NCI-H2196 (cell line): ENCODE measurements at regions not wholly inside any gene's neighbourhood (a gene's known extent, or its start where the extent isn't known, plus 50 kb on each side); places are given as distances from the start of the nearest gene placed in this dataset.

Experiments used
- DNase-seq: peaks from one replicate; lab custom pipeline; 2025; ENCODE audit not compliant: unreplicated experiment; lab: John Stamatoyannopoulos, UW

- DNase-seq = no peak
Measured at GRCh38 chr3:155029941-155030340, 50.2 kb upstream of the MME start.

GRCh38 chr3:155026999-155027591 lies 53.0 kb upstream of the MME start:
- no peak for DNase-seq

- no peak for DNase-seq
Measured at GRCh38 chr3:155024006-155024638, 56.0 kb upstream of the MME start.

DNA sequence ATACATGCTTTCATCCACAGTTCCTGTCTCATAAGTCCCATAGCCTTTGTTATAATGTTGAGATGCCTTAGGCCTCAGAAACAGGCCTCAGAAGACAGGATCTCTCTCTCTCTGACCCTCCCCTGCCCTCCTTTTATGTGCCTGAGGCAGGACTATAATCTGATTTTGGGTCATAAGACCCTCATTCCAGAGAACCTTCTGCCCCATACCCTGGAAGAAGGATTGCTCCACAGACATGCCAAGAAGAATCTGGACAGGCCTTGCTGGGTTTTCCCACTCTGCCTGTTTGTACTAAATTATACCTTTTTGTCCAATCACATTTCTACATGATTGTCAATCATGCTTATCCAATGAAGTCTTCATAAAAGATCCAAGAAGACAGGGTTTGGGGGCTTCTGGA lies 57.2 kb upstream of the MME start:
- no peak for DNase-seq

GRCh38 chr3:155019575-155019974 lies 60.5 kb upstream of the MME start:
- DNase-seq = no peak

- DNase-seq = no peak
Measured at GRCh38 chr3:155018621-155019330, 61.3 kb upstream of the MME start.

DNA sequence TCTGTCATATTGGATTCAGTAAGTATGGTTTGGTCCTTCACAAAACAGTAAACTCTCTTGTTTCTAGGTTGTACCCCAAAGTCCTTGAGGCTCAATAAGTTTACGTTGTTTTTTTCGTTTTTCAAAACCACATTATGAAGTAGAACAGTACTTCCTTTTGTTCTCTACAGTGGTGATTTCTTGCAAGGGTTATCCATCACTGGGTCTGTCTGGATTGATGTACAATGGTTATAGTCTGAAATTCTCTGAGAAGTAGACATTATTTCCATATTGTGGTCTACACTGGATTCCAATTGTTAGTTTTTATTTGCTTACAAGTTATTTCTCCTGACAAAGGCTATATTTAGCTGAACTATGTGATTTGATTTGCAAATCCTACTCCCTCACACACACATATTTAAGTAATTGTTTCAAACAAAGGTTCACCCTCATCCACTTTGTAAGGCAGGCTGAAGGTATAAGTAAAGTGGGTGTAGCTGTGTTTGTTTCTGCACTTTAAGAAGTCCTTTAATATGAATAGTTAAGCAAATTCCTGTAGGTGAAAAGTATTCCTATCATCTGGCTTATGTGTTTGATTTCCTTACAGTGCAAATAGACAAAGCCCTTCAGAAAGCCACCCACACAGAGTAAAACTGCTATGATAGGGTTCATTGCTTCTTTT lies 64.2 kb upstream of the MME start:
- no peak for DNase-seq

DNA sequence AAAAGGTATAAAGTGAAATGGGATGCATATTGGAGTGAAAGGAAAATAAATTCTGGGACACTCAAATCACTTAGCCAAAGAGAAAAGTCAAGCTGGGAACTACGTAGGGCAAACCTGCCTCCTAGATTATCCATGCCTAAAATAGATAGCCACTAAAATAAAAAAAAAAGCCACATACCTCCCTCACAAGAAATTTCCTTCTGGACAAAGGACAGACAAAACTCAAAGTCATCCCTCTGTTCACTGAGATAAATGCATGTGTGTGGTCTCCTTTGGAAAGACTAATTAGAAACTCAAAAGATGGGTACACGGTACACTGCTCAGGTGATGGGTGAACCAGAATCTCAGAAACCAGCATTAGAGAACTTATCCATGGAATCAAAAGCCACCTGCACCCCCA lies 65.2 kb upstream of the MME start:
- DNase-seq = no peak

DNA sequence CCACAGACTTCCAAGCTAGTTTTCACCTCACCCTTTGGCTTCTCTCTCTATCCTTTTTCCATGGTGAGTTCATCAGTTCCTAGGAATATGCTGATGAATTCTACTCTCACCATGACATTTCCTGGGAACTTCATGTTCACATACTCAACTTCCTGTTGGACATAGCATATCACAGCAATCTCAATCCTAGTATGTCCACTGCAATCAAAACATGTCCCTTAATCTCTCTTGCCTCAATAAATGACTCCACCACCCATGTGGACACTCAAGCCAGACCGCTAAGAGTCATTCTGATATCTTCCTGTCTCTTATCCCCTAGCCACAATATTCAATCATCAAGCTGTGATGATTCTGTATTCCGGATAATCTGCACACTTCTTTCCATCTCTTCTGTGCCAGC lies 66.7 kb upstream of the MME start:
- DNase-seq = no peak

DNA sequence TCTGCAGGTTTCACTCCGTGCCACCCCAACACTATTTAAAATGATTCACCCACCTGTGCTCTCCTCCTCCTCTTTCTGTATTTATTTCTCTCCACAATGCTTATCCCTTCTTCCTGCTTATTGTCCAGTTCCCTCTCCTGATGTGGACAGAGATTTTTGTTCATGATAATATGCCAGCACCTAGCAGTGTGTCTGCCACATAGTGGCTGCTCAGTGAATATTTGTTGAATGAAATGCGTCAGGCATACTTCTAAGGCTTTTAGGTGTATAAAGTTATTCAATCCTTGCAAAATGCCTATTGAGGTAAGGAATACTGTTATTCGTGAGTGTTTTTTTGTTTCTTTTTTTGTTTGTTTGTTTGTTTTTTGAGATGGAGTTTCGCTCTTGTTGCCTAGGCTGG lies 67.5 kb upstream of the MME start:
- no peak for DNase-seq

- DNase-seq = no peak
Measured at GRCh38 chr3:155010416-155010815, 69.7 kb upstream of the MME start.

DNA sequence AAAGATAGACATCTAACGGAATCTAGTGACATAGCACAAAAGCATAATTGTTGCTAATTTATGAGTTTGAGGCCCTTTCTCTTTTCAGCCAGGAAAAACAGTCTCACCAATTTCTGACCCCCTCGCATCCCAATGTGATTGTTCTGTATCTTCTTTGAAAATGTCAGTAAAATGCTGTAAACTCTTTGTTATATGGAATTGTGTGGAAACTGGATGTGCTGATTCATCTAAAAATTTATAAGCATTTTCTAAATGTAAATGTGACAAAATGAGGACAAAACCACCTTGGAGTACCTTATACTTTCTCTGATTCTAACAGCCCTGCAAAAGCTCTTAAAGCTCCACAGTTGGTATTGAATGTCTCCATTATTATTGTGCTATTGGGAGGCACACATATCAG lies 70.9 kb upstream of the MME start:
- DNase-seq = no peak

DNA sequence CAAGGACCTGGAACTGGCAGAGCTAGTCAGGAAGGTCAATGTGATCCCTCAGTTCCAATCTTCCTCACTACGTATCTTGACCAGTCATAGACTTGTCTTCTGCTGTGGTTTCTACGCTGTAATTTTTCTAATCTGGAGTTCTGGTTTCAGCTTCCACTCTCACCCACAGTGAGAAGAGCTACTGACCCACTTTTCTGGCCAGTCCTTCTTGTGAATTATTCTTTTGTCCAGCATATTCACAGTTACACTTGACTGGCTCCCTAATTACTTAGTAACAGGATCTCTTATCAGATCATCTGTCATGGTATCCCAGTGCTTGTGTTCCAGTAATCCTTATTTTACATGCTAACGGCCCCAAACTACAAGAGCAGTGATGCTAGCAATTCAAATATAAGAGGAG lies 72.4 kb upstream of the MME start:
- DNase-seq = no peak

- DNase-seq = no peak
Measured at GRCh38 chr3:155001289-155002010, 78.7 kb upstream of the MME start.

GRCh38 chr3:154992655-154993054 lies 87.5 kb upstream of the MME start:
- DNase-seq = no peak

- DNase-seq = no peak
Measured at GRCh38 chr3:154990543-154990942, 89.6 kb upstream of the MME start.

GRCh38 chr3:154987846-154988245 lies 92.3 kb upstream of the MME start:
- DNase-seq = no peak

GRCh38 chr3:154981664-154982063 lies 98.5 kb upstream of the MME start:
- no peak for DNase-seq

DNA sequence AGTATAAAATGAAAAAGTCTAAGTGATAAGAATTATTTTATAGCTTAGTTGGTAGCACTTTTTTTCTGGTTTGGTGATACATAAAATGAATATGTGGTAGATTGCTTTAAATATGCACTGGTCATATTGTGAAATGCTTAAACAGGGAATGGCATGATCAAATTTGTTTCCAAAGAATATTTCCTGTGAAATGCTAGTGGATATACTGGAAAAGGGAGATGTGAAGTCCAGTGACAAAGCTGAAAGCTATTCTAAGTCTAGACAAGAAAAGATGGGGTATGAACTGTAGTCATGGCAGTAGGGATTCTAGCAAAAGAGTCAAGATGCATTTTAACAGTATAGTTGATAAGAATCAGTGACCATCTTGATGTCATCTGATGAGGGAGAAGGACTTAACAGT lies 98.9 kb upstream of the MME start:
- DNase-seq = no peak

GRCh38 chr3:154979331-154979730 lies 100.8 kb upstream of the MME start:
- DNase-seq = no peak

- DNase-seq = no peak
Measured at GRCh38 chr3:154977666-154978065, 102.5 kb upstream of the MME start.
